Fibroblast of mammary gland (primary cell): ENCODE measurements at regions not wholly inside any gene's neighbourhood (a gene's known extent, or its start where the extent isn't known, plus 50 kb on each side); places are given as distances from the start of the nearest gene placed in this dataset.
"Not testable (repeated sequence)": the region's sequence is repeated elsewhere in the genome, so short reads cannot be mapped to it uniquely, and the experiment has no call there.

ENCODE experiments used
- DNase-seq: peaks from one replicate; pipeline ENCODE4 v3.0.0-alpha.2; 2010; ENCODE audit warnings: low read depth
- H3K4me3 ChIP-seq: 2 replicates; pipeline ENCODE4 v1.5.1; 2011; ENCODE audit warnings: low read depth, mild to moderate bottlenecking, low read length, moderate library complexity; ENCODE audit not compliant: control insufficient read depth

GRCh38 chr15:20055921-20056320 lies 485.7 kb downstream of the GOLGA6L6 start:
- DNase-seq, H3K4me3 ChIP-seq: not testable (repeated sequence)

GRCh38 chr15:20048189-20048588 lies 493.4 kb downstream of the GOLGA6L6 start:
- DNase-seq, H3K4me3 ChIP-seq: not testable (repeated sequence)

- H3K4me3 ChIP-seq, DNase-seq: not testable (repeated sequence)
Measured at GRCh38 chr15:20045165-20045564, 496.4 kb downstream of the GOLGA6L6 start.

- not testable (repeated sequence) for DNase-seq, H3K4me3 ChIP-seq
Measured at GRCh38 chr15:20040691-20041090, 500.9 kb downstream of the GOLGA6L6 start.

- not testable (repeated sequence) for H3K4me3 ChIP-seq, DNase-seq
Measured at GRCh38 chr15:20025040-20025439, 516.6 kb downstream of the GOLGA6L6 start.

- not testable (repeated sequence) for H3K4me3 ChIP-seq, DNase-seq
Measured at GRCh38 chr15:20022349-20022748, 519.3 kb downstream of the GOLGA6L6 start.

GRCh38 chr15:20021351-20021750 lies 520.2 kb downstream of the GOLGA6L6 start:
- not testable (repeated sequence) for DNase-seq, H3K4me3 ChIP-seq

GRCh38 chr15:20020588-20020987 lies 521.0 kb downstream of the GOLGA6L6 start:
- H3K4me3 ChIP-seq, DNase-seq: not testable (repeated sequence)

- DNase-seq, H3K4me3 ChIP-seq: not testable (repeated sequence)
Measured at GRCh38 chr15:20019758-20020157, 521.8 kb downstream of the GOLGA6L6 start.

- not testable (repeated sequence) for H3K4me3 ChIP-seq
Measured at GRCh38 chr15:20017581-20017980, 524.0 kb downstream of the GOLGA6L6 start.

GRCh38 chr15:20016941-20017340 lies 524.7 kb downstream of the GOLGA6L6 start:
- H3K4me3 ChIP-seq, DNase-seq: not testable (repeated sequence)

More at GRCh38 chr15:20017581-20017980, 524.0 kb downstream of the GOLGA6L6 start:
- DNase-seq = not testable (repeated sequence)

GRCh38 chr15:20012837-20013236 lies 528.8 kb downstream of the GOLGA6L6 start:
- H3K4me3 ChIP-seq, DNase-seq: not testable (repeated sequence)

- not testable (repeated sequence) for H3K4me3 ChIP-seq, DNase-seq
Measured at GRCh38 chr15:20010759-20011158, 530.8 kb downstream of the GOLGA6L6 start.

- DNase-seq, H3K4me3 ChIP-seq: not testable (repeated sequence)
Measured at GRCh38 chr15:20009619-20010018, 532.0 kb downstream of the GOLGA6L6 start.

- not testable (repeated sequence) for DNase-seq
Measured at GRCh38 chr15:20007338-20007737, 534.3 kb downstream of the GOLGA6L6 start.

GRCh38 chr15:20003471-20003870 lies 538.1 kb downstream of the GOLGA6L6 start:
- DNase-seq, H3K4me3 ChIP-seq: not testable (repeated sequence)

More at GRCh38 chr15:20007338-20007737, 534.3 kb downstream of the GOLGA6L6 start:
- not testable (repeated sequence) for H3K4me3 ChIP-seq

GRCh38 chr15:20002560-20002959 lies 539.0 kb downstream of the GOLGA6L6 start:
- DNase-seq, H3K4me3 ChIP-seq: not testable (repeated sequence)

GRCh38 chr15:19996574-19997194 lies 544.9 kb downstream of the GOLGA6L6 start:
- not testable (repeated sequence) for H3K4me3 ChIP-seq, DNase-seq

- not testable (repeated sequence) for DNase-seq, H3K4me3 ChIP-seq
Measured at GRCh38 chr15:19995296-19995695, 546.3 kb downstream of the GOLGA6L6 start.
